Myocyte (in vitro differentiated cells): ENCODE measurements at regions not wholly inside any gene's neighbourhood (a gene's known extent, or its start where the extent isn't known, plus 50 kb on each side); places are given as distances from the start of the nearest gene placed in this dataset.

ENCODE experiments used
- DNase-seq: peaks from one replicate; pipeline ENCODE4 v3.0.0-alpha.2; 2012; ENCODE audit warnings: low read depth

GRCh38 chr15:61295239-61295638, 66.1 kb upstream of the RORA start:
- DNase-seq: no peak

GRCh38 chr15:61282661-61283060, 53.6 kb upstream of the RORA start:
- peak; percentile 10 for DNase-seq

- DNase-seq: no peak
Observed at GRCh38 chr15:61281328-61281727, 52.2 kb upstream of the RORA start.
